Panc1 (cell line): ENCODE measurements at regions not wholly inside any gene's neighbourhood (a gene's known extent, or its start where the extent isn't known, plus 50 kb on each side); places are given as distances from the start of the nearest gene placed in this dataset.

Experiments used
- ATAC-seq: fragments of 200-7000 bp; cut with Tn5 transposase; 2 replicates; pipeline ENCODE4 v1.9.1; 2020; ENCODE audit warnings: mild to moderate bottlenecking, moderate library complexity
- BruUV-seq: library from RNA; stranded (reverse); fragments of 400-500 nt; replicated peaks from 2 replicates; lab custom pipeline; 2021; lab: Mats Ljungman, UMichigan
- CTCF ChIA-PET: fragments of 300-600 bp; sonication (Branson Sonifier 250); formaldehyde crosslinking; loops from one replicate; lab custom pipeline; 2022; ENCODE audit warnings: antibody characterized with exemption; lab: Charles Lee
- POLR2A ChIA-PET: fragments of 300-600 bp; sonication (Branson Sonifier 250); formaldehyde crosslinking; loops from one replicate; lab custom pipeline; 2022; ENCODE audit warnings: antibody characterized with exemption; lab: Charles Lee
- DNase-seq: peaks from one replicate; pipeline ENCODE4 v3.0.0-alpha.2; 2010; ENCODE audit warnings: low read depth, low spot score
- H3K27ac ChIP-seq: 2 replicates; pipeline ENCODE4 v1.5.1; 2011; ENCODE audit warnings: mild to moderate bottlenecking, low read length, inconsistent platforms
- H3K27me3 ChIP-seq: fragments of 200-500 bp; sonication (Bioruptor generic); 2 replicates; pipeline ENCODE4 v1.6.0; 2014; ENCODE audit warnings: low read length, inconsistent platforms; ENCODE audit not compliant: control insufficient read depth, insufficient read depth
- H3K36me3 ChIP-seq: fragments of 200-500 bp; sonication (Bioruptor generic); 2 replicates; pipeline ENCODE4 v1.5.1; 2014; ENCODE audit warnings: inconsistent platforms, mild to moderate bottlenecking, low read length, moderate library complexity; ENCODE audit not compliant: control insufficient read depth, insufficient read depth
- H3K4me1 ChIP-seq: 2 replicates; pipeline ENCODE4 v1.5.1; 2011; ENCODE audit warnings: inconsistent platforms, mild to moderate bottlenecking, low read length, moderate library complexity; ENCODE audit not compliant: control insufficient read depth, insufficient read depth
- H3K4me3 ChIP-seq, 2 experiments: 2 replicates each; pipeline ENCODE4 v1.5.1; 2011 to 2012; ENCODE audit warnings: low read depth in 2 of 2, low read length in 2 of 2, mild to moderate bottlenecking in 2 of 2, inconsistent platforms in 1 of 2, moderate library complexity in 1 of 2
- H3K9me3 ChIP-seq: fragments of 200-500 bp; sonication (Bioruptor generic); 2 replicates; pipeline ENCODE4 v1.5.1; 2014; ENCODE audit warnings: low read depth, mild to moderate bottlenecking, inconsistent platforms, low read length, moderate library complexity; ENCODE audit not compliant: control insufficient read depth, insufficient read depth
- POLR2AphosphoS5 ChIP-seq: IDR thresholded peaks from 2 replicates; pipeline ENCODE4 v1.6.1; 2012; ENCODE audit warnings: mild to moderate bottlenecking, low read depth, low read length, moderate library complexity
- SIN3A ChIP-seq: IDR thresholded peaks from 2 replicates; pipeline ENCODE4 v1.6.1; 2012; ENCODE audit warnings: low read depth, mild to moderate bottlenecking, low read length, moderate library complexity, borderline replicate concordance; ENCODE audit not compliant: insufficient read depth
- TCF7L2 ChIP-seq: IDR thresholded peaks from 2 replicates; pipeline ENCODE4 v1.6.1; 2011; ENCODE audit warnings: mild to moderate bottlenecking, low read depth, low read length, inconsistent platforms
- in situ Hi-C: cut with HindIII; loops from 2 replicates; pipeline ENCODE4 v1.10.0; 2016; ENCODE audit warnings: low sequenced_read_pairs, low pct_unique_long_range_greater_than_20kb
- intact Hi-C: fragments of 100-400 bp; cut with micrococcal nuclease; formaldehyde crosslinking; loops from one replicate; pipeline ENCODE4 v1.10.0; 2022; ENCODE audit not compliant: unreplicated experiment
- TF ChIP-seq, protein P1 (sequence below), 2 experiments: IDR thresholded peaks; 2 replicates each; pipeline ENCODE4 v1.6.1; 2011 to 2012; ENCODE audit warnings: low read depth in 2 of 2, control low read depth in 1 of 2, low read length in 1 of 2, mild to moderate bottlenecking in 1 of 2, moderate library complexity in 1 of 2; ENCODE audit not compliant: insufficient read depth in 1 of 2
- TF ChIP-seq, protein P2 (sequence below): fragments of 450-650 bp; IDR thresholded peaks from 2 replicates; pipeline ENCODE4 v1.5.1; 2017; ENCODE audit warnings: mild to moderate bottlenecking

DNA sequence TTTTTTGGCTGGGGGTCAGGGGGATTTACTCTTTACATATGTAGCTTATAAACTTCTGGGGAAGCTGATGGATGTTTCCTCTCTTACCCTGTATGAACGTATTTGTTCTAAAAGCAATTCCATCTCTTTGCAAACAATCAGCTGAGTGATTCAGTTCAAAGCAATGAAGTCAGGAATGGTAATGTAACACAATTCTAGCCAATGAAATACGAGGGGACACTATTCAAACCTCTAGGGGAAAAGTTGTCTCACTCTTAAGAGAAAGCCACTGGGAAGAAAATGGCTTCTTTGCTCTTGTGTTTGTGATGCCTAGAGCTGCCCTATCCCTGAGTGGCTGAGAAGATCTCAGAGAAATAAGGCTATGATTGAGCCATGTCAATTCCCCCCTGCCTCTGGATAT is 134.8 kb upstream of the SEMA3C start:
- ChIA-PET POLR2A (no interaction called here), CTCF (no interaction called here)
- peaks cover 16% of the 10 kb centered on the region; the same call in 1 of the 2 replicates for H3K9me3 ChIP-seq
- intact Hi-C loops (no loop called here), in situ Hi-C loops (no loop called here)
- no peak overlapping the region for H3K4me3 ChIP-seq
- BruUV-seq = no TSS peak
- H3K36me3 ChIP-seq = no peaks in the 10 kb centered on the region
- DNase-seq (no peak), ATAC-seq (peak; percentile 30; the same call in 1 of the 2 replicates)
- H3K4me1 ChIP-seq = no peaks in the 10 kb centered on the region
- H3K27ac ChIP-seq = peak overlapping the region; percentile 60; the same call in 1 of the 2 replicates
- no peaks in the 10 kb centered on the region for H3K27me3 ChIP-seq
- TF ChIP-seq, protein P1, sequence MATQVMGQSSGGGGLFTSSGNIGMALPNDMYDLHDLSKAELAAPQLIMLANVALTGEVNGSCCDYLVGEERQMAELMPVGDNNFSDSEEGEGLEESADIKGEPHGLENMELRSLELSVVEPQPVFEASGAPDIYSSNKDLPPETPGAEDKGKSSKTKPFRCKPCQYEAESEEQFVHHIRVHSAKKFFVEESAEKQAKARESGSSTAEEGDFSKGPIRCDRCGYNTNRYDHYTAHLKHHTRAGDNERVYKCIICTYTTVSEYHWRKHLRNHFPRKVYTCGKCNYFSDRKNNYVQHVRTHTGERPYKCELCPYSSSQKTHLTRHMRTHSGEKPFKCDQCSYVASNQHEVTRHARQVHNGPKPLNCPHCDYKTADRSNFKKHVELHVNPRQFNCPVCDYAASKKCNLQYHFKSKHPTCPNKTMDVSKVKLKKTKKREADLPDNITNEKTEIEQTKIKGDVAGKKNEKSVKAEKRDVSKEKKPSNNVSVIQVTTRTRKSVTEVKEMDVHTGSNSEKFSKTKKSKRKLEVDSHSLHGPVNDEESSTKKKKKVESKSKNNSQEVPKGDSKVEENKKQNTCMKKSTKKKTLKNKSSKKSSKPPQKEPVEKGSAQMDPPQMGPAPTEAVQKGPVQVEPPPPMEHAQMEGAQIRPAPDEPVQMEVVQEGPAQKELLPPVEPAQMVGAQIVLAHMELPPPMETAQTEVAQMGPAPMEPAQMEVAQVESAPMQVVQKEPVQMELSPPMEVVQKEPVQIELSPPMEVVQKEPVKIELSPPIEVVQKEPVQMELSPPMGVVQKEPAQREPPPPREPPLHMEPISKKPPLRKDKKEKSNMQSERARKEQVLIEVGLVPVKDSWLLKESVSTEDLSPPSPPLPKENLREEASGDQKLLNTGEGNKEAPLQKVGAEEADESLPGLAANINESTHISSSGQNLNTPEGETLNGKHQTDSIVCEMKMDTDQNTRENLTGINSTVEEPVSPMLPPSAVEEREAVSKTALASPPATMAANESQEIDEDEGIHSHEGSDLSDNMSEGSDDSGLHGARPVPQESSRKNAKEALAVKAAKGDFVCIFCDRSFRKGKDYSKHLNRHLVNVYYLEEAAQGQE (IDR thresholded peaks at IDR 0.05; ENCODE audit: insufficient read depth in 1 of 2, low read depth in 2 of 2, low read length in 1 of 2) = no peak
- TF ChIP-seq SIN3A (no peak), POLR2AphosphoS5 (no peak), TCF7L2 (no peak)
- TF ChIP-seq, protein P2, sequence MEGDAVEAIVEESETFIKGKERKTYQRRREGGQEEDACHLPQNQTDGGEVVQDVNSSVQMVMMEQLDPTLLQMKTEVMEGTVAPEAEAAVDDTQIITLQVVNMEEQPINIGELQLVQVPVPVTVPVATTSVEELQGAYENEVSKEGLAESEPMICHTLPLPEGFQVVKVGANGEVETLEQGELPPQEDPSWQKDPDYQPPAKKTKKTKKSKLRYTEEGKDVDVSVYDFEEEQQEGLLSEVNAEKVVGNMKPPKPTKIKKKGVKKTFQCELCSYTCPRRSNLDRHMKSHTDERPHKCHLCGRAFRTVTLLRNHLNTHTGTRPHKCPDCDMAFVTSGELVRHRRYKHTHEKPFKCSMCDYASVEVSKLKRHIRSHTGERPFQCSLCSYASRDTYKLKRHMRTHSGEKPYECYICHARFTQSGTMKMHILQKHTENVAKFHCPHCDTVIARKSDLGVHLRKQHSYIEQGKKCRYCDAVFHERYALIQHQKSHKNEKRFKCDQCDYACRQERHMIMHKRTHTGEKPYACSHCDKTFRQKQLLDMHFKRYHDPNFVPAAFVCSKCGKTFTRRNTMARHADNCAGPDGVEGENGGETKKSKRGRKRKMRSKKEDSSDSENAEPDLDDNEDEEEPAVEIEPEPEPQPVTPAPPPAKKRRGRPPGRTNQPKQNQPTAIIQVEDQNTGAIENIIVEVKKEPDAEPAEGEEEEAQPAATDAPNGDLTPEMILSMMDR = no peak

GRCh38 chr7:81051811-81052413 is 133.1 kb upstream of the SEMA3C start:
- ATAC-seq (no peak), DNase-seq (no peak)
- intact Hi-C loops (no loop called here), in situ Hi-C loops (no loop called here)
- H3K4me1 ChIP-seq = no peaks in the 10 kb centered on the region
- BruUV-seq = no TSS peak
- peak overlapping the region; percentile 13; the same call in 1 of the 2 replicates for H3K27ac ChIP-seq
- no peaks in the 10 kb centered on the region for H3K36me3 ChIP-seq
- H3K9me3 ChIP-seq = peaks cover 21% of the 10 kb centered on the region; the same call in 1 of the 2 replicates
- CTCF ChIA-PET = no interaction called here
- TF ChIP-seq TCF7L2 (no peak), SIN3A (no peak), POLR2AphosphoS5 (no peak)
- TF ChIP-seq, protein P1 (IDR thresholded peaks at IDR 0.05; ENCODE audit: insufficient read depth in 1 of 2, low read depth in 2 of 2, low read length in 1 of 2) = no peak
- TF ChIP-seq, protein P2 = no peak
- POLR2A ChIA-PET = no interaction called here
- no peak overlapping the region for H3K4me3 ChIP-seq
- no peaks in the 10 kb centered on the region for H3K27me3 ChIP-seq
